ACHN (cell line): ENCODE measurements at regions not wholly inside any gene's neighbourhood (a gene's known extent, or its start where the extent isn't known, plus 50 kb on each side); places are given as distances from the start of the nearest gene placed in this dataset.
A peak's percentile ranks its signal among the peaks of the same experiment; 100 is the strongest.

Experiments
- DNase-seq: peaks from one replicate; pipeline ENCODE4 v3.0.0-alpha.2; 2015
- in situ Hi-C: cut with HindIII; loops from 2 replicates; pipeline ENCODE4 v1.10.0; 2017; ENCODE audit warnings: low sequenced_read_pairs, low pct_ligation_motif_present, low pct_unique_long_range_greater_than_20kb

DNA sequence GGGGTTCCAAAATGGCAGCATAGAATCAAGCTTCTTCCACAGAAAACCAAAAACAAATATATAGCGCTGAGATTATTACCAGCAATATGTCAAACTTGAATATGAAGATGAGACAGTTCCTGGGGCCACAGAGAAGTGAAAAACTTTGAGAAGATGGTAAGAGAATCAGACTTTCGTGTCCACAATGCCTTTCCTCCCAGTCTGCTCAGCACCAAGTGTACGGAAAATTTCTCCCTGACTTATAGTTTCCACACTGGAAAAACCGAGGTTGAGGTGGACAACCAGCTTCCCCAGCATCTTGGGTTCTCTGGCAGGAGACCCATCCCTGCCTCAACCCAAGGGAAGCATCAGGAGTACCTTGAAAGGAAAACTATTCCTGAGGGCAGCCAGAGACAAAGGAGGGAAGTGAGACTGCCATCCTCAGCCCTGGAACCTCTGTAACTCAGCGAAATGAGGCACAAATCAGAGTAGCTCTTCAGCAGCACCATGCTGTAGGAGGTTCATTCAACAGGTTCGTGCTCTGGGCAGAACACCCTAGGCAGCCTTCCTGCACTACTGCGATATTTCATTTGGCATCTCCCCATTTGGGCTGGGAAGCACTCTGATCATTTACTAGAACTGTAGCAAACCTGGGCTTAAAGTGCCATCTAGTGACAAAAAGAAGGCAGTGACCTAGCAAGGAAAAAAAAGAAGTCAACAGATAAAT lies 52.4 kb upstream of the CAPRIN2 start:
- DNase-seq, result peak; percentile 77
- in situ Hi-C loops, result no loop called here

DNA sequence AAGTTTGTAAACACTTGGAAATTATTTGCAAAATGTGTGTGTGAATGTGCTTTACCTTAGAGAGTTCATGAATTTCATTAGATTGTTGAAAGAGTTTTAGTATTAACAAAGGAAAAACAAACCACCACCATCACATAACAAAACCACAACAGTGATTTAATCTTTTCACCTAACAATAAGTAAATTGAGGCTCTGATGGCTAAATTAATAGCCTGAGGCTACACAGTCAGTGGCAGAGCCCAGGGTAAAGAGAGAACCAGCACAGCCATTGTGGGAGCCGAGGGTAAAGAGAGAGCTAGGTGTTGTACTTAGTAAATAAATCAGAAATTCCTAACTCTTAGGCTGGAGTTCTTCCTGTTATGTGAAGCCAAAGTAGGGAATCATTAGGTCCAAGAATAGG lies 51.2 kb upstream of the CAPRIN2 start:
- in situ Hi-C loops, result no loop called here
- DNase-seq, result no peak
